Neural crest cell (in vitro differentiated cells): ENCODE measurements at regions not wholly inside any gene's neighbourhood (a gene's known extent, or its start where the extent isn't known, plus 50 kb on each side); places are given as distances from the start of the nearest gene placed in this dataset.
A peak's percentile ranks its signal among the peaks of the same experiment; 100 is the strongest.

Experiments used
- DNase-seq: peaks from one replicate; pipeline ENCODE4 v3.0.0; 2021; ENCODE audit warnings: low read depth, mixed read lengths, low spot score
- H3K27ac Mint-ChIP-seq: one replicate; pipeline ENCODE4 v1.8.0; 2021; ENCODE audit warnings: mild to moderate bottlenecking, mixed read lengths; ENCODE audit not compliant: unreplicated experiment
- H3K27me3 Mint-ChIP-seq: 2 replicates; pipeline ENCODE4 v1.8.0; 2021; ENCODE audit warnings: low read depth, mild to moderate bottlenecking, mixed read lengths
- H3K36me3 Mint-ChIP-seq: 2 replicates; pipeline ENCODE4 v1.8.0; 2021; ENCODE audit warnings: low read depth, mild to moderate bottlenecking, mixed read lengths
- H3K4me1 Mint-ChIP-seq: 2 replicates; pipeline ENCODE4 v1.8.0; 2021; ENCODE audit warnings: mixed read lengths
- H3K4me3 Mint-ChIP-seq: one replicate; pipeline ENCODE4 v1.8.0; 2021; ENCODE audit warnings: mild to moderate bottlenecking, mixed read lengths
- H3K9me3 Mint-ChIP-seq: 2 replicates; pipeline ENCODE4 v1.8.0; 2021; ENCODE audit warnings: mixed read lengths
- CTCF ChIP-seq: fragments of 200-600 bp; sonication (generic); conservative IDR thresholded peaks from 2 replicates; pipeline ENCODE4 v1.5.0; 2021; ENCODE audit warnings: antibody characterized with exemption, mild to moderate bottlenecking

DNA sequence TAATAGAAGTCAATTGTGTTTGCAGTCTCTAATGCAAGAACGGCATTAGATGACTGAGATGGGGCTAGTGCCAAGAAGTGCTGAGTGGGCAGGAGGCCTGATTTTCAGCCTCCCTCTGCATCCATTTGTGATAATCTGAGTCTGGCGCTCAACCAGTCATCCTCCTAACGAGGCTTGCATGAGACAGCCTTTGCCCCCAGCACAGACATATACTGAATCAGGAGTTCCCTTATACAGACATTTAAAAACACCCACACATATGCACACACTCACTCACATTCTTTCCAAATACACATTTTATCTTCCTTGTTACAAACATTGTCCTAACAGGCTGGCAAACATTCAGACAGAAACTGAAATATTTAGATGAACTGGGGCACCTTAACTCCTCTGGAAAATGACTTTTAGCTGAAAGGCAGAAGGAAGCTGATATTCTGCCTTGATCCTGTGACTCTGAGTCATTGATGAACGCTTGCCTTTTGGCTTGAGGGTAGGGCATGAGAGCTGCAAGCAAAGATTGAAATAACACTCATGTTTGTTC lies 562.3 kb downstream of the DHX35 start:
- no peak for DNase-seq
- Mint-ChIP-seq H3K4me1 (no peaks in the 10 kb centered on the region), H3K27ac (no peak overlapping the region), H3K9me3 (no peaks in the 10 kb centered on the region), H3K4me3 (no peak overlapping the region), H3K36me3 (no peaks in the 10 kb centered on the region), H3K27me3 (no peaks in the 10 kb centered on the region)
- no peak for TF ChIP-seq CTCF

DNA sequence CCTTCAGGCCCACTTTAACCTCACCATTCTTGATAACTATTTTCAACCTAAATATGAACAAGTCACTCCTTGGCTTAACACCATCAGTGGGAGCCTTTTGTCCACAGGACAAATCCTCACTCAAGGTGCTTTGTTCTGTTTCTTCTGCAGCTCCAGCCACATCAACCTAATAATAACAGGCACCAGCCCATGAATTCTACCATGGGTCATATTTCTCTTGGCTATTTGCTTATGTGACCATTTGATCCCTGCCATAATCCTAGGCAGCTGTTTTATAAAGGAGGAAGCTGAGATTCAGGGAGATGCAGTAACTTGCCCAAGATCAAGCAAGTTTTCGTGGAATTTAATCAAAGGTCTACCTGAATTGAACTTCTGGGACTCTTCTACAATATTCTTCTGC lies 561.3 kb downstream of the DHX35 start:
- Mint-ChIP-seq H3K9me3 (no peaks in the 10 kb centered on the region), H3K36me3 (no peaks in the 10 kb centered on the region), H3K4me3 (no peak overlapping the region), H3K4me1 (no peaks in the 10 kb centered on the region), H3K27me3 (no peaks in the 10 kb centered on the region), H3K27ac (no peak overlapping the region)
- no peak for DNase-seq
- no peak for TF ChIP-seq CTCF

DNA sequence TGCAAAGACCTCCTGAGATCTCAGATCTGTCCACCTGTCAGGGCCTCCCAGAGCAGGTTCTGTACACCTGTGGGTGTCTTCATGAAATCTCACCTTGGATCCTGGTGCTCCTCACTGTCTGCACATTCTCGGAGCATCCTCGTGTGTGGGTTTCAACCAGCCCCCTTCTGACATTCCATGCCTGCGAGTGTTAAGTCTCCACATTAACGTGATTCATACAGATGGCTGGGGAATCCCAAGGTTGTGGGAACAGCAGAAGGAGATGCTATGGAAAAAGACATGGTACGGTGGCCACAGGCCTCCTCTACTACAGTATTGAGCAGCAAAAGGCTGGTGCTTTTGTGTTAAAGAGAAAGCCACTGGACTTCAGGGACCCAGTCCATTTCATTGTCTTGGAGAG lies 556.5 kb downstream of the DHX35 start:
- no peak overlapping the region for H3K27ac Mint-ChIP-seq
- no peak for DNase-seq
- no peaks in the 10 kb centered on the region for H3K4me1 Mint-ChIP-seq
- H3K4me3 Mint-ChIP-seq = no peak overlapping the region
- no peaks in the 10 kb centered on the region for H3K27me3 Mint-ChIP-seq
- no peak for TF ChIP-seq CTCF
- H3K9me3 Mint-ChIP-seq = peaks cover 4% of the 10 kb centered on the region
- H3K36me3 Mint-ChIP-seq = no peaks in the 10 kb centered on the region

- Mint-ChIP-seq H3K27me3 (no peaks in the 10 kb centered on the region), H3K9me3 (peaks cover 4% of the 10 kb centered on the region), H3K4me3 (no peak overlapping the region), H3K27ac (peak overlapping the region; percentile 21), H3K4me1 (no peaks in the 10 kb centered on the region), H3K36me3 (no peaks in the 10 kb centered on the region)
- no peak for DNase-seq
- no peak for TF ChIP-seq CTCF
Observed at GRCh38 chr20:39516964-39517363, 554.8 kb downstream of the DHX35 start.

- DNase-seq = no peak
- Mint-ChIP-seq H3K27me3 (no peaks in the 10 kb centered on the region), H3K36me3 (no peaks in the 10 kb centered on the region), H3K27ac (peak overlapping the region; percentile 9), H3K4me3 (no peak overlapping the region), H3K9me3 (no peaks in the 10 kb centered on the region), H3K4me1 (no peaks in the 10 kb centered on the region)
- no peak for TF ChIP-seq CTCF
Observed at GRCh38 chr20:39504710-39505094, 542.6 kb downstream of the DHX35 start.
